H1 (cell line): ENCODE measurements at regions not wholly inside any gene's neighbourhood (a gene's known extent, or its start where the extent isn't known, plus 50 kb on each side); places are given as distances from the start of the nearest gene placed in this dataset.

Source experiments
- CTCF ChIA-PET: fragments of 300-600 bp; sonication (Branson Sonifier 250); formaldehyde crosslinking; loops from one replicate; lab custom pipeline; 2021; ENCODE audit not compliant: partially characterized antibody; lab: Charles Lee
- POLR2A ChIA-PET: fragments of 300-600 bp; sonication (Branson Sonifier 250); formaldehyde crosslinking; loops from one replicate; lab custom pipeline; 2021; ENCODE audit warnings: inconsistent platforms; ENCODE audit not compliant: partially characterized antibody; lab: Charles Lee
- DNase-seq, 2 experiments: peaks; one replicate each; pipeline versions ENCODE4 v3.0.0 to v3.0.0-alpha.2; 2010 to 2022; ENCODE audit warnings: low spot score in 2 of 2, low read depth in 1 of 2, mixed read lengths in 1 of 2
- FAIRE-seq: peaks from 2 replicates; lab custom pipeline; 2011; peaks lifted over from hg19 to GRCh38; lab: Jason Lieb, UNC
- H2AFZ ChIP-seq: 2 replicates; pipeline ENCODE4 v1.8.1; 2012; ENCODE audit warnings: low read length, inconsistent platforms
- H2AK5ac ChIP-seq: 2 replicates; pipeline ENCODE4 v1.6.1; 2013; ENCODE audit warnings: low read depth, low read length
- H2BK120ac ChIP-seq: replicated peaks from 2 replicates; pipeline ENCODE3; 2013; ENCODE audit warnings: low read depth, low read length, inconsistent platforms
- H2BK12ac ChIP-seq: 2 replicates; pipeline ENCODE4 v1.6.1; 2013; ENCODE audit warnings: low read depth, low read length
- H2BK15ac ChIP-seq: 2 replicates; pipeline ENCODE4 v1.6.1; 2013; ENCODE audit warnings: low read length
- H2BK20ac ChIP-seq: 2 replicates; pipeline ENCODE4 v1.6.1; 2013; ENCODE audit warnings: low read length
- H2BK5ac ChIP-seq: 2 replicates; pipeline ENCODE4 v1.6.1; 2013; ENCODE audit warnings: low read depth, low read length
- H3K14ac ChIP-seq: 2 replicates; pipeline ENCODE4 v1.6.1; 2013; ENCODE audit warnings: inconsistent platforms; ENCODE audit not compliant: insufficient read length
- H3K18ac ChIP-seq: 2 replicates; pipeline ENCODE4 v1.6.1; 2013; ENCODE audit warnings: low read length; ENCODE audit errors: extremely low read depth
- H3K23ac ChIP-seq: 2 replicates; pipeline ENCODE4 v1.6.1; 2013; ENCODE audit warnings: inconsistent platforms; ENCODE audit not compliant: insufficient read length
- H3K23me2 ChIP-seq: 2 replicates; pipeline ENCODE4 v1.6.1; 2013; ENCODE audit warnings: low read depth, low read length
- H3K27ac ChIP-seq: 2 replicates; pipeline ENCODE4 v1.6.1; 2011; ENCODE audit warnings: low read depth, low read length, inconsistent platforms
- H3K27me3 ChIP-seq, 4 experiments: replicated peaks in 1 of 4; 1 replicate in 1 of 4; 2 replicates in 3 of 4; pipeline versions ENCODE4 v1.6.1 to v1.8.1; 2011 to 2013; ENCODE audit warnings: low read length in 3 of 4, mild to moderate bottlenecking in 3 of 4, inconsistent platforms in 2 of 4, mixed read lengths in 2 of 4, moderate library complexity in 1 of 4; ENCODE audit not compliant: control insufficient read depth in 3 of 4, insufficient read depth in 3 of 4; ENCODE audit errors: extremely low read depth in 1 of 4
- H3K36me3 ChIP-seq, 4 experiments: 2 replicates each; pipeline versions ENCODE4 v1.6.1 to v1.8.1; 2011 to 2013; ENCODE audit warnings: mild to moderate bottlenecking in 4 of 4, low read length in 3 of 4, moderate library complexity in 2 of 4, control low read depth in 1 of 4, inconsistent platforms in 1 of 4; ENCODE audit not compliant: insufficient read depth in 4 of 4, control insufficient read depth in 2 of 4
- H3K4ac ChIP-seq: replicated peaks from 2 replicates; pipeline ENCODE3; 2013; ENCODE audit warnings: low read length, low read depth, mixed read lengths, inconsistent platforms; ENCODE audit not compliant: insufficient read length
- H3K4me1 ChIP-seq, 4 experiments: replicated peaks in 1 of 4; 1 replicate in 1 of 4; 2 replicates in 3 of 4; pipeline versions ENCODE4 v1.6.1 to v1.8.1; 2011 to 2013; ENCODE audit warnings: low read length in 3 of 4, inconsistent platforms in 2 of 4, mixed read lengths in 1 of 4; ENCODE audit not compliant: insufficient read depth in 4 of 4, control insufficient read depth in 3 of 4
- H3K4me2 ChIP-seq, 2 experiments: 2 replicates each; pipeline versions ENCODE4 v1.6.1 to v1.8.1; 2011 to 2013; ENCODE audit warnings: low read depth in 2 of 2, low read length in 2 of 2, control low read depth in 1 of 2, inconsistent platforms in 1 of 2, mild to moderate bottlenecking in 1 of 2; ENCODE audit not compliant: insufficient read depth in 1 of 2
- H3K4me3 ChIP-seq, 4 experiments: fragments of 200-600, 300-600 bp in 1 of 4; sonication (generic), shearing (Covaris generic), sonication (Bioruptor Twin) in 1 of 4; 2 replicates each; pipeline versions ENCODE4 v1.5.1 to v1.8.1; 2011 to 2016; ENCODE audit warnings: low read length in 4 of 4, low read depth in 3 of 4, control low read depth in 2 of 4, inconsistent platforms in 2 of 4, mild to moderate bottlenecking in 2 of 4, mixed read lengths in 1 of 4, moderate library complexity in 1 of 4; ENCODE audit not compliant: insufficient read depth in 2 of 4; ENCODE audit errors: extremely low read depth in 1 of 4
- H3K56ac ChIP-seq: replicated peaks from 2 replicates; pipeline ENCODE3; 2013; ENCODE audit warnings: low read depth, mild to moderate bottlenecking, mixed read lengths, low read length, inconsistent platforms; ENCODE audit not compliant: insufficient read length
- H3K79me1 ChIP-seq: 2 replicates; pipeline ENCODE4 v1.6.1; 2013; ENCODE audit warnings: low read depth, low read length, control low read depth
- H3K79me2 ChIP-seq, 2 experiments: 2 replicates each; pipeline versions ENCODE4 v1.6.1 to v1.8.1; 2012 to 2013; ENCODE audit warnings: low read length in 2 of 2, mild to moderate bottlenecking in 2 of 2, inconsistent platforms in 1 of 2; ENCODE audit not compliant: insufficient read depth in 2 of 2, control insufficient read depth in 1 of 2
- H3K9ac ChIP-seq, 4 experiments: replicated peaks in 1 of 4; 1 replicate in 1 of 4; 2 replicates in 3 of 4; pipeline versions ENCODE4 v1.6.1 to v1.8.1; 2011 to 2013; ENCODE audit warnings: low read depth in 3 of 4, low read length in 3 of 4, control low read depth in 2 of 4, mild to moderate bottlenecking in 2 of 4, moderate library complexity in 2 of 4, inconsistent platforms in 1 of 4; ENCODE audit errors: extremely low read depth in 1 of 4
- H3K9me3 ChIP-seq, 2 experiments: 2 replicates each; pipeline versions ENCODE4 v1.6.1 to v1.8.1; 2012 to 2013; ENCODE audit warnings: mild to moderate bottlenecking in 2 of 2, moderate library complexity in 2 of 2, control low read depth in 1 of 2, inconsistent platforms in 1 of 2, low read depth in 1 of 2, low read length in 1 of 2, mixed read lengths in 1 of 2; ENCODE audit not compliant: insufficient read depth in 2 of 2
- H4K20me1 ChIP-seq, 2 experiments: replicated peaks in 1 of 2; 2 replicates each; pipeline versions ENCODE3 to v1.8.1; 2011 to 2013; ENCODE audit warnings: inconsistent platforms in 2 of 2, low read length in 2 of 2, mild to moderate bottlenecking in 1 of 2; ENCODE audit not compliant: insufficient read depth in 2 of 2, control insufficient read depth in 1 of 2
- H4K5ac ChIP-seq: 2 replicates; pipeline ENCODE4 v1.6.1; 2013; ENCODE audit warnings: low read length, low read depth, mixed read lengths, inconsistent platforms; ENCODE audit not compliant: insufficient read length
- H4K8ac ChIP-seq: 2 replicates; pipeline ENCODE4 v1.8.0; 2013; ENCODE audit warnings: mild to moderate bottlenecking, moderate library complexity, low read length, inconsistent platforms; ENCODE audit not compliant: insufficient read depth; ENCODE audit errors: extremely low read depth
- H4K91ac ChIP-seq: replicated peaks from 2 replicates; pipeline ENCODE3; 2013; ENCODE audit warnings: low read length, mixed read lengths, inconsistent platforms; ENCODE audit not compliant: insufficient read length
- BRCA1 ChIP-seq: IDR thresholded peaks from 2 replicates; pipeline ENCODE4 v1.6.1; 2012; ENCODE audit warnings: low read depth, low read length, improper control_type of control experiment
- CHD2 ChIP-seq: IDR thresholded peaks from 2 replicates; pipeline ENCODE4 v1.6.1; 2012; ENCODE audit warnings: low read length, improper control_type of control experiment
- EZH2 ChIP-seq: fragments of 200-600 bp; sonication (generic); IDR thresholded peaks from 2 replicates; pipeline ENCODE4 v1.7.1; 2012; ENCODE audit warnings: low read depth, mild to moderate bottlenecking, moderate library complexity, low read length, inconsistent platforms; ENCODE audit not compliant: severe bottlenecking
- GTF2F1 ChIP-seq: IDR thresholded peaks from 2 replicates; pipeline ENCODE4 v1.6.1; 2012; ENCODE audit warnings: low read depth, low read length, improper control_type of control experiment, borderline replicate concordance
- HDAC2 ChIP-seq, 2 experiments: fragments of 300-600 bp in 1 of 2; sonication (generic) in 1 of 2; IDR thresholded peaks; 2 replicates each; pipeline ENCODE4 v1.6.1; 2011 to 2012; ENCODE audit warnings: low read depth in 2 of 2, low read length in 2 of 2, mild to moderate bottlenecking in 2 of 2, moderate library complexity in 2 of 2, borderline replicate concordance in 1 of 2, inconsistent platforms in 1 of 2
- PHF8 ChIP-seq: fragments of 200-600 bp; sonication (generic); conservative IDR thresholded peaks from 2 replicates; pipeline ENCODE4 v1.7.1; 2012; ENCODE audit warnings: low read depth, mild to moderate bottlenecking, inconsistent platforms, low read length, moderate library complexity
- POU5F1 ChIP-seq: IDR thresholded peaks from 2 replicates; pipeline ENCODE4 v1.6.1; 2011; ENCODE audit warnings: low read depth, mild to moderate bottlenecking, low read length, moderate library complexity
- RFX5 ChIP-seq: IDR thresholded peaks from 2 replicates; pipeline ENCODE4 v1.6.1; 2011; ENCODE audit warnings: low read depth, low read length, improper control_type of control experiment, borderline replicate concordance
- RXRA ChIP-seq: IDR thresholded peaks from 2 replicates; pipeline ENCODE4 v1.6.1; 2011; ENCODE audit warnings: low read depth, mild to moderate bottlenecking, low read length, moderate library complexity; ENCODE audit not compliant: insufficient read depth
- TCF12 ChIP-seq: IDR thresholded peaks from 2 replicates; pipeline ENCODE4 v1.6.1; 2011; ENCODE audit warnings: low read depth, mild to moderate bottlenecking, low read length
- WGBS, 2 experiments: shearing (Covaris generic) in 1 of 2; methylation state at CpG; one replicate each; pipeline versions ENCODE4 v1.1.6 to v1.1.7; 2013 to 2015; ENCODE audit warnings: low lambda C conversion rate in 2 of 2, mixed read lengths in 2 of 2, inconsistent platforms in 1 of 2, low coverage in 1 of 2, missing lambda C conversion rate in 1 of 2; ENCODE audit not compliant: insufficient replicate concordance in 2 of 2, insufficient coverage in 1 of 2, insufficient read length in 1 of 2; ENCODE audit errors: extremely low coverage in 1 of 2, missing lambda C conversion rate in 1 of 2; 5-methylcytosine and 5-hydroxymethylcytosine counted together
- TF ChIP-seq, protein P1 (sequence below): IDR thresholded peaks from 2 replicates; pipeline ENCODE4 v1.6.1; 2011; ENCODE audit warnings: low read length, improper control_type of control experiment

DNA sequence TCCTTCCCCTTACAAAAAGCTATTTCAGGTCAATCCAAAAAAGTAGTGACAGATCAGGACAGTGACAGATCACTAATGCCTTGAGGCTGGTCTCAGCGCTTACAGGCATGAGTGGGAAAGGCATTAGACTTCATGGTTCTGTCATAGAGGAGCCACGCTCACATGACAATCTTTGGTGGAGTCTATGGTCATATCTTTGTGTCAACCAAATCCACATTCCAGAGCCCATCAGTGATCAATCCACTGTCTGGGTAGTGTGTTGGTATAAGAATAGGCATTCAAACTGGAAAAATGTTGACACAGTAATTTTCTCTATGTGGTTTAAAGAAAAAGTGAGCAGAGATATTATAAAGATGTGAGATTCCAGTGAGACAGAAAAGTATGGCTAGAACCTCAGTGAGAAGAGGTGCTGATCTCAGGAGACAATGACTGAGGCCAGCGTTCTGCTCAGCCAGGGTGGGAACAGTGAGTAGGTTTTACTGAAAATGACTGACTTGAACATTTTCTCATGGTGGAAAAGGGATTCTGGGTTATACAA, 215.0 kb downstream of the IRS1 start:
- Histone ChIP-seq H3K23me2 (no peaks in the 10 kb centered on the region), H3K14ac (no peak overlapping the region), H3K79me1 (no peaks in the 10 kb centered on the region), H3K36me3 (no peaks in the 10 kb centered on the region), H4K91ac (no peak overlapping the region), H2BK20ac (no peak overlapping the region), H4K5ac (no peak overlapping the region), H3K9me3 (no peaks in the 10 kb centered on the region), H3K4ac (no peak overlapping the region), H3K27me3 (no peaks in the 10 kb centered on the region), H4K8ac (no peak overlapping the region), H2BK120ac (no peak overlapping the region), H3K23ac (no peak overlapping the region), H3K4me2 (no peak overlapping the region), H3K4me3 (no peak overlapping the region), H3K56ac (no peak overlapping the region), H2BK15ac (no peak overlapping the region), H2AFZ (no peak overlapping the region), H4K20me1 (no peaks in the 10 kb centered on the region), H3K79me2 (no peaks in the 10 kb centered on the region), H3K18ac (no peak overlapping the region), H3K4me1 (peaks cover 0 to 2% (median 0%) of the 10 kb centered on the region in 4 experiments; a peak in 1 of 7 replicates), H3K9ac (no peak overlapping the region), H2AK5ac (no peak overlapping the region), H2BK5ac (no peak overlapping the region), H3K27ac (no peak overlapping the region), H2BK12ac (no peak overlapping the region)
- ChIA-PET POLR2A (interaction anchor here (1.0 kb wide), 1 partner anchor 216 kb away, joined by 3 read pairs; no protein-coding TSS in a partner anchor), CTCF (interaction anchor here (1.0 kb wide), 1 partner anchor 8 kb away, joined by 4 read pairs; no protein-coding TSS in a partner anchor)
- 84% methylated on average over 3 of the region's 3 CpGs; no CpG with 5 or more reads in 1 of the 2 experiments for WGBS, 2 experiments
- DNase-seq: no peak
- TF ChIP-seq CHD2 (no peak), PHF8 (no peak), EZH2 (no peak), POU5F1 (no peak), HDAC2 (IDR thresholded peaks at IDR 0.05; ENCODE audit: borderline replicate concordance in 1 of 2, low read depth in 2 of 2, low read length in 2 of 2) (no peak), BRCA1 (no peak), RFX5 (no peak), GTF2F1 (no peak), TCF12 (no peak), RXRA (no peak)
- TF ChIP-seq, protein P1, sequence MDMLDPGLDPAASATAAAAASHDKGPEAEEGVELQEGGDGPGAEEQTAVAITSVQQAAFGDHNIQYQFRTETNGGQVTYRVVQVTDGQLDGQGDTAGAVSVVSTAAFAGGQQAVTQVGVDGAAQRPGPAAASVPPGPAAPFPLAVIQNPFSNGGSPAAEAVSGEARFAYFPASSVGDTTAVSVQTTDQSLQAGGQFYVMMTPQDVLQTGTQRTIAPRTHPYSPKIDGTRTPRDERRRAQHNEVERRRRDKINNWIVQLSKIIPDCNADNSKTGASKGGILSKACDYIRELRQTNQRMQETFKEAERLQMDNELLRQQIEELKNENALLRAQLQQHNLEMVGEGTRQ: no peak
- FAIRE-seq: no peak
